SH-SY5Y (cell line): ENCODE measurements at regions not wholly inside any gene's neighbourhood (a gene's known extent, or its start where the extent isn't known, plus 50 kb on each side); places are given as distances from the start of the nearest gene placed in this dataset.

Experiments used
- GATA2 ChIP-seq: IDR thresholded peaks from 2 replicates; pipeline ENCODE4 v1.6.1; 2011; ENCODE audit warnings: mild to moderate bottlenecking, low read depth, low read length
- GATA3 ChIP-seq: IDR thresholded peaks from 2 replicates; pipeline ENCODE4 v1.6.1; 2011; ENCODE audit warnings: low read depth, mild to moderate bottlenecking, low read length, moderate library complexity

DNA sequence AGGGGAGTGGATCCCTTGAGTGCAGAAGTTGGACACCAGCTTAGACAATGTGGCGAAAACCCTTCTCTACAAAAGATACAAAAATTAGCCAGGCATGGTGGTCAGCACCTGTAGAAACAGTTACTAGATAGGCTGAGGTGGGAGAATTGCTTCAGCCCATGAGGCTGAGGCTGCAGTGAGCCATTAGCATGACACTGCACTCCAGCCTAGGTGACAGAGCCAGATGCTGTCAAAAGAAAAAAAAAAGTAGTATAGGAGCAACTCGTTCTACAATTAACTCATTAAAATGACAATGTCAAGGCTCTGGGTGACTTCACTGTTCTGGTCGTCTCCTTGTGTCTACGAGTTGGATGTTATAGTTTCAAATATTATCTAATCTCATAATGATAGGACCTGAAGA is 370.6 kb upstream of the NCAM2 start:
- no peak for TF ChIP-seq GATA2
- no peak for TF ChIP-seq GATA3
